HEK293T (cell line): ENCODE measurements at regions not wholly inside any gene's neighbourhood (a gene's known extent, or its start where the extent isn't known, plus 50 kb on each side); places are given as distances from the start of the nearest gene placed in this dataset.

Experiments
- FOXA1 ChIP-seq: fragments of 450-650 bp; IDR thresholded peaks from 2 replicates; pipeline ENCODE4 v1.6.1; 2016; ENCODE audit warnings: mild to moderate bottlenecking
- SP1 ChIP-seq: fragments of 450-650 bp; IDR thresholded peaks from 2 replicates; pipeline ENCODE4 v1.6.1; 2017
- SUZ12 ChIP-seq: fragments of 450-650 bp; IDR thresholded peaks from 2 replicates; pipeline ENCODE4 v1.6.1; 2016; ENCODE audit warnings: mild to moderate bottlenecking

GRCh38 chr12:77166696-77167095, 101.3 kb upstream of the E2F7 start:
- TF ChIP-seq SP1 (no peak), FOXA1 (no peak), SUZ12 (no peak)
